ENCODE measurements at regions not wholly inside any gene's neighbourhood (a gene's known extent, or its start where the extent isn't known, plus 50 kb on each side); places are given as distances from the start of the nearest gene placed in this dataset.

GRCh38 chr7:156158213-156158612 lies 345.9 kb upstream of the SHH start:
- no peaks in the 10 kb centered on the region for H3K4me1 ChIP-seq
- H3K36me3 Mint-ChIP-seq (ENCODE audit: insufficient read depth, unreplicated experiment), result no peaks in the 10 kb centered on the region
- DNase-seq, result no peak
- peaks cover 4% of the 10 kb centered on the region for H3K27me3 Mint-ChIP-seq (ENCODE audit: insufficient read depth, unreplicated experiment)
- no peak overlapping the region for H3K4me3 ChIP-seq (ENCODE audit: low read depth, low read length)
- no peaks in the 10 kb centered on the region for H3K27me3 ChIP-seq (replicated peaks; ENCODE audit: control insufficient read depth, insufficient read depth, low read length)
- no peaks in the 10 kb centered on the region; the same call in 1 of the 2 replicates for H3K9me3 ChIP-seq
- no peak for TF ChIP-seq CTCF (IDR thresholded peaks at IDR 0.05; ENCODE audit: insufficient read depth in 1 of 2, low read depth in 1 of 2, low read length in 1 of 2, severe bottlenecking in 1 of 2, unreplicated experiment in 1 of 2)
- no peaks in the 10 kb centered on the region for H3K36me3 ChIP-seq (ENCODE audit: control insufficient read depth, insufficient read depth, low read length)
- POLR2A ChIA-PET, result no interaction called here
- H3K27ac Mint-ChIP-seq (ENCODE audit: unreplicated experiment), result no peak overlapping the region
- intact Hi-C loops (cut with micrococcal nuclease; ENCODE audit: unreplicated experiment), result loop anchor here (5.0 kb wide), 1 partner anchor 346 kb away; the partner anchor contains the start of gene SHH
- H3K9me3 Mint-ChIP-seq (ENCODE audit: unreplicated experiment), result peaks cover 5% of the 10 kb centered on the region
- no peak overlapping the region for H3K4me3 Mint-ChIP-seq (ENCODE audit: unreplicated experiment)
- BruUV-seq (replicated peaks), result no TSS peak
- H3K4me1 Mint-ChIP-seq (ENCODE audit: low read depth, unreplicated experiment), result no peaks in the 10 kb centered on the region
- CTCF ChIA-PET, result no interaction called here

- Mint-ChIP-seq H3K36me3 (ENCODE audit: insufficient read depth, unreplicated experiment) (peaks cover 3% of the 10 kb centered on the region), H3K27ac (ENCODE audit: unreplicated experiment) (no peak overlapping the region), H3K27me3 (ENCODE audit: insufficient read depth, unreplicated experiment) (peaks cover under 1% of the 10 kb centered on the region), H3K9me3 (ENCODE audit: unreplicated experiment) (peaks cover 8% of the 10 kb centered on the region), H3K4me1 (ENCODE audit: low read depth, unreplicated experiment) (peaks cover under 1% of the 10 kb centered on the region), H3K4me3 (ENCODE audit: unreplicated experiment) (no peak overlapping the region)
- no peaks in the 10 kb centered on the region for H3K36me3 ChIP-seq (ENCODE audit: control insufficient read depth, insufficient read depth, low read length)
- peak in 1 of 2 experiments; percentile 20 for DNase-seq
- no TSS peak for BruUV-seq (replicated peaks)
- H3K27me3 ChIP-seq (replicated peaks; ENCODE audit: control insufficient read depth, insufficient read depth, low read length), result no peaks in the 10 kb centered on the region
- CTCF ChIA-PET, result no interaction called here
- H3K4me3 ChIP-seq (ENCODE audit: low read depth, low read length), result no peak overlapping the region
- H3K4me1 ChIP-seq, result no peaks in the 10 kb centered on the region
- POLR2A ChIA-PET, result no interaction called here
- no peak for TF ChIP-seq CTCF (IDR thresholded peaks at IDR 0.05; ENCODE audit: insufficient read depth in 1 of 2, low read depth in 1 of 2, low read length in 1 of 2, severe bottlenecking in 1 of 2, unreplicated experiment in 1 of 2)
- intact Hi-C loops (cut with micrococcal nuclease; ENCODE audit: unreplicated experiment), result loop anchor here (5.0 kb wide), 1 partner anchor 345 kb away; the partner anchor contains the start of gene SHH
- no peaks in the 10 kb centered on the region; the same call in 1 of the 2 replicates for H3K9me3 ChIP-seq
Measured at GRCh38 chr7:156157409-156158012, 345.2 kb upstream of the SHH start.

- no TSS peak for BruUV-seq (replicated peaks)
- no peaks in the 10 kb centered on the region for H3K36me3 ChIP-seq (ENCODE audit: control insufficient read depth, insufficient read depth, low read length)
- peaks cover 7% of the 10 kb centered on the region for H3K4me1 Mint-ChIP-seq (ENCODE audit: low read depth, unreplicated experiment)
- intact Hi-C loops (cut with micrococcal nuclease; ENCODE audit: unreplicated experiment), result loop anchor here (1.0 to 5.0 kb wide), 2 partner anchors 345 to 360 kb away; partner anchors contain the start of gene SHH
- TF ChIP-seq CTCF (IDR thresholded peaks at IDR 0.05; ENCODE audit: insufficient read depth in 1 of 2, low read depth in 1 of 2, low read length in 1 of 2, severe bottlenecking in 1 of 2, unreplicated experiment in 1 of 2), result peak in 1 of 2 experiments; percentile 36
- no peaks in the 10 kb centered on the region for H3K27me3 Mint-ChIP-seq (ENCODE audit: insufficient read depth, unreplicated experiment)
- H3K4me3 Mint-ChIP-seq (ENCODE audit: unreplicated experiment), result no peak overlapping the region
- H3K27me3 ChIP-seq (replicated peaks; ENCODE audit: control insufficient read depth, insufficient read depth, low read length), result no peaks in the 10 kb centered on the region
- H3K4me3 ChIP-seq (ENCODE audit: low read depth, low read length), result no peak overlapping the region
- H3K36me3 Mint-ChIP-seq (ENCODE audit: insufficient read depth, unreplicated experiment), result peaks cover 6% of the 10 kb centered on the region
- H3K27ac Mint-ChIP-seq (ENCODE audit: unreplicated experiment), result no peak overlapping the region
- ChIA-PET POLR2A (no interaction called here), CTCF (no interaction called here)
- no peaks in the 10 kb centered on the region; the same call in 1 of the 2 replicates for H3K9me3 ChIP-seq
- H3K4me1 ChIP-seq, result no peaks in the 10 kb centered on the region; the same call in 1 of the 2 replicates
- DNase-seq, result peak; percentile 42 to 57
- peaks cover 8% of the 10 kb centered on the region for H3K9me3 Mint-ChIP-seq (ENCODE audit: unreplicated experiment)
Measured at GRCh38 chr7:156156734-156157408, 344.6 kb upstream of the SHH start.
